G401 (cell line): ENCODE measurements at regions not wholly inside any gene's neighbourhood (a gene's known extent, or its start where the extent isn't known, plus 50 kb on each side); places are given as distances from the start of the nearest gene placed in this dataset.
A peak's percentile ranks its signal among the peaks of the same experiment; 100 is the strongest.

ENCODE experiments used
- DNase-seq: peaks from one replicate; pipeline ENCODE4 v3.0.0-alpha.2; 2015; ENCODE audit warnings: low spot score
- in situ Hi-C: cut with HindIII; loops from 2 replicates; pipeline ENCODE4 v1.10.0; 2016; ENCODE audit warnings: low sequenced_read_pairs, mixed read lengths

- DNase-seq, result peak; percentile 25
- in situ Hi-C loops, result no loop called here
Observed at GRCh38 chr5:133709209-133709725, 96.9 kb upstream of the FSTL4 start.

DNA sequence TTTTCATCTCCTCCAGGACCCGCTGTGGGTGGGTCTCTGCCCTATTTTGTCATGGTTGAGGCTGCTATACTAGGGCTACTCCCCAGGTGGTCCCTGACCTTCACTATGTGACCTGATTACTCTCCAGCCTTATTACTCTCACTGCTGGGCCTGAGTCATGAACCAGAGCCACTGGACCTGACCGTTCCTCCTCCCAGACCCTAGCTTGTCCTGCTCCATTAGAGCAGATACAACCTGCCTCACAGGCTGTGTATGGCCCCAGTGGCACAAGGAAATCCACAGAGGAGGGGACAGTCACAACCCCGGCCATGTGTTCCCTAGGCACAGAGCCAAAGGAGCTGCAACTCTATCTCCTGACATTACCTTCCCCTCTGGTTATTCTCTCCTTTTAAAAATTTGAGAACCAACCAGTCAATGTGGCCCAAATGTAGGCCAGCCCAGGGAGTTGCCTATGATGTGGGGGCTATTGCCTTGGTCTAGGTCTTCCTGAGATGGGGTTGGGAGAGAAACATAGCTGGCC, 96.0 kb upstream of the FSTL4 start:
- DNase-seq, result peak; percentile 11
- in situ Hi-C loops, result no loop called here

DNA sequence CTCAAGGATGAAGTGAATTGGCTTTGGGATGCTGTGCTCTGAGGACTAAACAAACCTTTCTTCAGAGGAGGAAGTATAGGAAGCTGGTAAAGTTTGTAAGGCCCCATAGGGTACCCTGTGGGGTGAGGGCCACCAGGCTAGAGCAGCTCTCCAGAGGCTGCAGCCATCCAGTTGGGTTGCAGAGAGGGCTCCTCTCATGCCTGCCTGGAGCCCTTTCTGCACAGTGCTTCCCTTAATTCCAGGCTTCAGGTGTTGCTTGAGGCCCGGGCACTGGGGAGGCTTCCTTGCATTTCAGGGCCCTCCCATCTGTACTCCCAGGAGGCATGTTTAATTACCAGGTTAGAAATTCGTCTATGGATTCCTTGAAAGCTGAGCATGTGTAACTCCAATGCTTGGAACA, 95.3 kb upstream of the FSTL4 start:
- no peak for DNase-seq

DNA sequence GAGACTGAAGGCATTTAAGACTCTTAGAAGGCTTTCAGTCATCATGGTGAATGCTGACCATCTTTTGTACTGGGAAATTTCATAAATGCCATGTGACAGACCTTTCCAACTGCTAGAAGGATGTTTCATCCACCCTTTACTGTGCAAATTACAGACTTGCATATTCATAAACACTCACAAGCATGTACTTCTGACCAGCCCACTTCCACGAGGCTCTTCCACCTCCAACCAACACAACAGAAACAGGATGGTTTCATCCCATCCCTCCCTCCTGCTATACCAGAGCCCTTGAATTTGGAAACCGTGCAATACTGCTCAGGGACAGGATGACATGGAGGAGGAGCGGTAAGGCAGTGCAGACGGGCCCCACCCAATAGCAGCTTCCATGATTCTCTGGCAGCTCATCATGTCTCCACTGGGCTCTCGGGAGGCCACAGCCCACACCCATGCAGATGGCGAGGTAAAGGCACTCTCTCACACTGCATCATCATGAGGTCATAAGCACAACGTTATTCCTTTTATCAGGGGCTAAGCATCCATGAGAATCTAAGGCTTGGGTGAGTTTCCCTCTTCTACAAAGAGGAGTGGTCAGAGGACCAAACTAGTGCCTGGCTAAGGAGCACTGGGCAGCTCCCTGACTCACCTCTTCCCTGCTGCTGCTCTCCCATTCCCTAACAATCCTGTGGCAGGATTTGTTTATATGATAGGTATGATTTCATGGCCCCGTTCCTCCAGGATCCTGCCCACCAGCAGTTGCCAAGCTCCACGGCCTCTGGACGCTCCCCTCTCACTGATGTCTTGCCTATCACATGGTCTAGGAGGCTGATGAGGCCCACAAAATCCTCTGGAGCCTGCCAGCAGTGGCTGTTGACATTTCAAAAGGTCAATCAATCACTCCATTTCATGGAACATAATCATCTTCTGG, 94.4 kb upstream of the FSTL4 start:
- in situ Hi-C loops, result no loop called here
- DNase-seq, result no peak

More for the DNA sequence above, 95.3 kb upstream of the FSTL4 start:
- in situ Hi-C loops, result no loop called here

DNA sequence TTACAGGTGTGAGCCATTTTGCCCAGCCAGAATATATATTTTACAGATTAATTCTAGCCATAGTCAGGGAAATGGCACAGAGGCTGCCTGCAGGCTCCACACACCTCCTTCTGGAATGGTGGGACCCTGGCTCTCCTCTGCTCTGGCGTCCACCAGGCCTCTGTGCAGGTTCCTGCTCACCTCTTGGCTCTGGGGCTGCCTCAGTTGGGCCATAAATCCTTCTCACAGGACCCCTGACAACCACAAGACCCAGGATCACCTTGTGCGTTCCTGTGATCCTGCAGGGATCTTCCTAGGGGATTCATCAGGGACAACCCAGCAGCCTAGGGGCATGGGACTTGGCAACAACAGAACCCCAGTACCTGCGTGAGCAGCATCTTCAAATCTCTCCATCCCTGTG, 93.0 kb upstream of the FSTL4 start:
- DNase-seq, result no peak
- in situ Hi-C loops, result no loop called here

DNA sequence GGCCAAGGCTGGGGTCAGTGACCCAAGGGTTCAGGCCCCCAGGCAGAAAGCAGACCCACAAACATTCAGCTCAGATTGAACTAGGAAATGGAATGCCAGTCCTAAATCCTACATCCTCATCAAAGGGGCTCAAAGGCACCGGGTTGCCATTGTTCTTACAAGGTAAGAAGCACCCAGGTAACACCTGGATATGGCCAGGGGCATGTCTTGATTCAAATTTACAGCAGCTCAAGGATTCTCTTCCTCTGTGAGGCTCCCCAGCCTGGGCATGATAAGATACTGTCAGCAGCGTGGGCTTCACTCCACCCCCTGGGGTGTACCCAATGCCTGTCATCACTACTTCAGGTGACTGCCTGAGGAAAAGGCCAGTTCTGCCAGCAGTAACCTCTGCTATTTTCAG, 92.1 kb upstream of the FSTL4 start:
- no peak for DNase-seq
- in situ Hi-C loops, result no loop called here

DNA sequence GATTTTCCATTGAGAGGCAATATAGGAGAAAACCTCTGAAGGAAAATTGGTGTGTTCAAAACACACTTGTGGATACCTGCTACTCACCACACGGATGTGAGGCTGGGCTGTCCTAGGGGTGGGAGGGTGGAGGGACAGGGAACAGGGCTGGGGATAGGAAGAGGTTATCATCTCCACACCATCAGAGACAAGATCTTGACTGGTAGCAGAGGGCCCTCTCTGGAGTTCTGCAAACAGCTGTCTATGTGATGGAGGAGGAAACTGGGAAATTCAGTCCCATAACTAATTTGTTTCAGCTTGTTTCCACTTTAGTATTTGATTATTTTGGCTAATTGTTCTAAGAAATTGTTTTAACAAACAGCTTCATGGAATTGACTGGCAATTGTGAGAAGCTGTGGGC, 91.6 kb upstream of the FSTL4 start:
- DNase-seq, result no peak
- in situ Hi-C loops, result no loop called here

GRCh38 chr5:133702791-133703770, 90.7 kb upstream of the FSTL4 start:
- DNase-seq, result no peak
- in situ Hi-C loops, result no loop called here

GRCh38 chr5:133701871-133702270, 89.5 kb upstream of the FSTL4 start:
- DNase-seq, result no peak
- in situ Hi-C loops, result no loop called here

GRCh38 chr5:133700251-133700650, 87.9 kb upstream of the FSTL4 start:
- in situ Hi-C loops, result no loop called here
- DNase-seq, result no peak

GRCh38 chr5:133698646-133699526, 86.5 kb upstream of the FSTL4 start:
- DNase-seq, result no peak

DNA sequence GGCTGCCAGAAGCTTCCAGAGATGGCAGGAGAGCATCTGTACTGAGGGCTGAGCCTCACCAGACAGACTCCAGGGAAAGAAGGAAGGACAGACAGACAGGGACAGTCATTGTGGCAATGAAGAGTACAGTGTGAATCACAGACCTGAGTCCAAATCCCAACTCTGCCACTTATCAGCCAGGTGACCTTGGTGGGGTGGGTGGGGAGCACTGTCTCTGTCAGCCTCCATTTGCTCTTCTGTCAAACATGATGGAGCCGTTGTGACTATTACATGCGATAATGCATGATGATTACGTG, 85.9 kb upstream of the FSTL4 start:
- in situ Hi-C loops, result no loop called here
- DNase-seq, result no peak

More at GRCh38 chr5:133698646-133699526, 86.5 kb upstream of the FSTL4 start:
- in situ Hi-C loops, result no loop called here

GRCh38 chr5:133697536-133698258, 85.4 kb upstream of the FSTL4 start:
- in situ Hi-C loops, result no loop called here
- no peak for DNase-seq

GRCh38 chr5:133696782-133697507, 84.6 kb upstream of the FSTL4 start:
- in situ Hi-C loops, result no loop called here
- peak; percentile 17 for DNase-seq

DNA sequence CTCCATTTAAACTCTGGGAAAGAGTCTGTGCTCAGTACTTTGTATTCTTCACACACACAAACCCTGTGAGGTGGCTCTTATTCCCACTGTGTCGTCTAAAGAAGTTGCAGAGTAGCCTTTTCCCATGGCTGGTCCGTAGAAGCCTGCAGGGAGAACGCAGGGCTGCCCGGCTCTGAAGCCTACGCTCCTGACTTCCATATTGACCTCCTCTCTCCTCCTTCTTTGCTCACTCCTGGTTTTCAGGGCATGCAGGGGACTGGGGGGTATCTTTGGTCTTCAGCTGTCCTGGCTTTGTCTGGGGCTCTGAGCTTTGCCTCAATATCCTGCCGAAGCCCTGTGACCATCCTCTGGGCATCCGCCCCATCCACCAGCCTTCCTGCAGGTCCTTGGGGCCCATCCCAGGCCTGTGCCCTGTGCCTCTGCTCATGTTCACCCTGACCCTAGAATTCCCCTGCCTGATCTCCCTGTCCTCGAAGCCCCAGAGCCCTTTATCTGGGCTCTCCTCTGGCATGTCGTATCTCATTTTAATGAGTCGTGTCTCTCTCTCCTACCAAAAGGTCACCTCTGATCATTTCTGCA, 83.8 kb upstream of the FSTL4 start:
- no peak for DNase-seq
- in situ Hi-C loops, result no loop called here

DNA sequence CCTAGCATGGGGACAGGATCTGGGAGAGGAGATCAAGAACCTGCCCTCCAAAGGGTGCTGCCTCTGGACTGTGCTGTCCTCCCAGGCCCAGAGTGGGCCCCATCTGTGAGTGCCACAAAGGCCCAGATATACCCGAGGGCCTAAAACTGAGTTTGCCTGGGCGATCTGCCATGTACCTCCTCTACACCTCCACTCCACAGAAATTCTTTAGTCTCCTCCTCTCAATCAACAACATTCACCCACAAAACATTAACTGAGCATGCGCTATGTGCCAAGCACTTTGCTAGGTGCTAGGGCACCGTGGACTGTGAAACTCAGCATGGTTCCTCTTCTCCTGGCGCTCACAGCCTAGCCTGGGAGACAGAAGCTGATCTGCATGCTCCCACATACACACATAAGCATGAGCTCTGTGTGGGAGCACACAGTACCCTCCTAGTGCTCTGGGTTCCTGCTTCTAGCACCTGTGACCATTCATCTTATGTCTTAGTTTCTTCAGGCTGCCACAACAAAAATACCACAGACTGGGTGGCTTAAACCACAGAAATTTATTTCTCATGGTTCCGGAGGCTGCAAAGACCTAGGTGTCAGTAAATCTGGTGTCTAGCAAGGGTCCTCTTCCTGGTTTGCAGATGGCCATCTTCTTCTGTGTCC, 82.0 kb upstream of the FSTL4 start:
- no peak for DNase-seq
- in situ Hi-C loops, result no loop called here

DNA sequence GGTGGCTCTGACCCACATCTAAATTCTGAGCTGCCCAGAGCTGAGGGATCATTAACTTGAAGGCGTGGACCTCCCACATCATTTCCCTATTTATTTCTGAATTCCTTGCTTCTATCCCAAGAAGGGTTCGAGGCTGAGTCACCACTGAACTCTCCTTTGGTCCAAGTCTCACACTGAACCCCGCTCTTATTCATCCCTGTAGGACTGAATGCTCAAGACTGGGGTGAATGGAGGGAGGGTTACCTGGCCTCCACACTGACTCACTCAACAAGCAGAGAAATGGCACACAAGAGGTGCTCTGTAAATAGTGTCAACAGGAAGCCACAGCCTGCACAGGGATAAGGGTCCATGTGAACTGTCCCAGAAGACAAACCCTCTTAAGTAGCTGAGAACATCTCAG, 79.1 kb upstream of the FSTL4 start:
- no peak for DNase-seq
- in situ Hi-C loops, result no loop called here
